ENCODE measurements at regions not wholly inside any gene's neighbourhood (a gene's known extent, or its start where the extent isn't known, plus 50 kb on each side); places are given as distances from the start of the nearest gene placed in this dataset.

DNA sequence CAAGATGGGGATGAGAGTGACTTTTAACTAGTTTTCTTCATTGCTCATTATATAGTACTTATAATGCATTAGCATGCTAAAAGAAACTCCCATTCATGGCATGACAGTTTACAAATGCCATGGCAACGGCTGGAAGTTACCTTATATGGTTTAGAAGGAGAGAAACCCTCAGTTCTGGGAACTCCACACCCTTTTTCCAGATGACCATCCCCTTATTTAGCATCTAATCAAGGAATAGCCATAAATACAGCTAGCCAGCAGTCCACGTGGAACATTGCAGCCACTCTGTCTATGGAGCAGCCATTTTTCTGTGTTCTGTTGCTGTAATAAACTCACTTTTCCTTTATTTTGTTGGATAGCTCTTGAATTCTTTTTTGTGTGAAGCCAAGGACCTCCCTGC lies 1137.8 kb downstream of the CDH18 start:
- Histone ChIP-seq H3K36me3 (ENCODE audit: control insufficient read depth in 2 of 2, insufficient read depth in 2 of 2, low read length in 1 of 2) (no peaks in the 10 kb centered on the region), H3K27me3 (ENCODE audit: control insufficient read depth in 1 of 2, insufficient read depth in 2 of 2, low read length in 2 of 2) (no peaks in the 10 kb centered on the region), H3K27ac (ENCODE audit: low read depth in 2 of 2, low read length in 1 of 2) (no peak overlapping the region), H3K4me3 (ENCODE audit: low read depth in 1 of 2, low read length in 2 of 2) (no peak overlapping the region), H3K4me1 (ENCODE audit: control insufficient read depth in 2 of 2, insufficient read depth in 2 of 2, low read length in 1 of 2) (no peaks in the 10 kb centered on the region), H3K9me3 (ENCODE audit: control insufficient read depth in 2 of 2, insufficient read depth in 1 of 2, low read depth in 1 of 2, low read length in 1 of 2) (no peaks in the 10 kb centered on the region)
- 58 to 60% methylated on average over 2 of the region's 2 CpGs for WGBS, 2 donors

- Histone ChIP-seq H3K9me3 (ENCODE audit: control insufficient read depth in 2 of 2, insufficient read depth in 1 of 2, low read depth in 1 of 2, low read length in 1 of 2) (no peaks in the 10 kb centered on the region), H3K4me3 (ENCODE audit: low read depth in 1 of 2, low read length in 2 of 2) (no peak overlapping the region), H3K36me3 (ENCODE audit: control insufficient read depth in 2 of 2, insufficient read depth in 2 of 2, low read length in 1 of 2) (no peaks in the 10 kb centered on the region), H3K4me1 (ENCODE audit: control insufficient read depth in 2 of 2, insufficient read depth in 2 of 2, low read length in 1 of 2) (no peaks in the 10 kb centered on the region), H3K27ac (ENCODE audit: low read depth in 2 of 2, low read length in 1 of 2) (no peak overlapping the region), H3K27me3 (ENCODE audit: control insufficient read depth in 1 of 2, insufficient read depth in 2 of 2, low read length in 2 of 2) (no peaks in the 10 kb centered on the region)
- WGBS, 2 donors = 69 to 72% methylated on average over 6 of the region's 6 CpGs
Observed at GRCh38 chr5:18872978-18873377, 1115.0 kb downstream of the CDH18 start.

- Histone ChIP-seq H3K36me3 (ENCODE audit: control insufficient read depth in 2 of 2, insufficient read depth in 2 of 2, low read length in 1 of 2) (no peaks in the 10 kb centered on the region), H3K4me3 (ENCODE audit: low read depth in 1 of 2, low read length in 2 of 2) (no peak overlapping the region), H3K27me3 (ENCODE audit: control insufficient read depth in 1 of 2, insufficient read depth in 2 of 2, low read length in 2 of 2) (no peaks in the 10 kb centered on the region), H3K9me3 (ENCODE audit: control insufficient read depth in 2 of 2, insufficient read depth in 1 of 2, low read depth in 1 of 2, low read length in 1 of 2) (no peaks in the 10 kb centered on the region), H3K4me1 (ENCODE audit: control insufficient read depth in 2 of 2, insufficient read depth in 2 of 2, low read length in 1 of 2) (no peaks in the 10 kb centered on the region), H3K27ac (ENCODE audit: low read depth in 2 of 2, low read length in 1 of 2) (no peak overlapping the region)
- 70 to 74% methylated on average over 1 of the region's 1 CpG for WGBS, 2 donors
Observed at GRCh38 chr5:18876565-18876964, 1111.4 kb downstream of the CDH18 start.

- H3K4me1 ChIP-seq (ENCODE audit: control insufficient read depth in 2 of 2, insufficient read depth in 2 of 2, low read length in 1 of 2) = no peaks in the 10 kb centered on the region
- H3K36me3 ChIP-seq (ENCODE audit: control insufficient read depth in 2 of 2, insufficient read depth in 2 of 2, low read length in 1 of 2) = no peaks in the 10 kb centered on the region
- no peak overlapping the region for H3K27ac ChIP-seq (ENCODE audit: low read depth in 2 of 2, low read length in 1 of 2)
- WGBS, 2 donors = 91 to 95% methylated on average over 1 of the region's 1 CpG
- no peaks in the 10 kb centered on the region for H3K27me3 ChIP-seq (ENCODE audit: control insufficient read depth in 1 of 2, insufficient read depth in 2 of 2, low read length in 2 of 2)
- H3K9me3 ChIP-seq (ENCODE audit: control insufficient read depth in 2 of 2, insufficient read depth in 1 of 2, low read depth in 1 of 2, low read length in 1 of 2) = no peaks in the 10 kb centered on the region
- no peak overlapping the region for H3K4me3 ChIP-seq (ENCODE audit: low read depth in 1 of 2, low read length in 2 of 2)
Observed at GRCh38 chr5:18881615-18882014, 1106.4 kb downstream of the CDH18 start.

- H3K27me3 ChIP-seq (ENCODE audit: control insufficient read depth in 1 of 2, insufficient read depth in 2 of 2, low read length in 2 of 2) = no peaks in the 10 kb centered on the region
- H3K36me3 ChIP-seq (ENCODE audit: control insufficient read depth in 2 of 2, insufficient read depth in 2 of 2, low read length in 1 of 2) = no peaks in the 10 kb centered on the region
- H3K9me3 ChIP-seq (ENCODE audit: control insufficient read depth in 2 of 2, insufficient read depth in 1 of 2, low read depth in 1 of 2, low read length in 1 of 2) = no peaks in the 10 kb centered on the region
- H3K27ac ChIP-seq (ENCODE audit: low read depth in 2 of 2, low read length in 1 of 2) = no peak overlapping the region
- 51 to 64% methylated on average over 3 of the region's 3 CpGs for WGBS, 2 donors
- H3K4me1 ChIP-seq (ENCODE audit: control insufficient read depth in 2 of 2, insufficient read depth in 2 of 2, low read length in 1 of 2) = no peaks in the 10 kb centered on the region
- H3K4me3 ChIP-seq (ENCODE audit: low read depth in 1 of 2, low read length in 2 of 2) = no peak overlapping the region
Observed at GRCh38 chr5:18882154-18882553, 1105.8 kb downstream of the CDH18 start.

DNA sequence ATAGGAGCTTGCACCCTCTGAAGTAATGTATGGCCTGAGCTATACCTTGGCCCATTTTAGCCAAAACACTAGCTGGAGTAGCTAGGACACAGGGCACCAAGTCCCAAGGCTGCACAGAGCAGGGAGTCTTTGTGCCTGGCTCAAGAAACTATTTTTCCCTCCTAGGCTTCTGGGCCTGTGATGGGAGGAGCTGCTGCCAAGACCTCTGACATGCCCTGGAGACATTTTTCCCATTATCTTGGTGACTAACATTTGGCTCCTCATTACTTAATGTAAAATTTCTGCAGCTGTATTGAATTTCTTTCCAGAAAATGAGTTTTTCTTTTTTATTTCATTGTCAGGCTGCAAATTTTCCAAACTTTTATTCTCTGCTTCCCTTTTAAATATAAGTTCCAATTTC lies 1099.2 kb downstream of the CDH18 start:
- Histone ChIP-seq H3K9me3 (ENCODE audit: control insufficient read depth in 2 of 2, insufficient read depth in 1 of 2, low read depth in 1 of 2, low read length in 1 of 2) (no peaks in the 10 kb centered on the region), H3K27me3 (ENCODE audit: control insufficient read depth in 1 of 2, insufficient read depth in 2 of 2, low read length in 2 of 2) (no peaks in the 10 kb centered on the region), H3K4me1 (ENCODE audit: control insufficient read depth in 2 of 2, insufficient read depth in 2 of 2, low read length in 1 of 2) (no peaks in the 10 kb centered on the region), H3K27ac (ENCODE audit: low read depth in 2 of 2, low read length in 1 of 2) (no peak overlapping the region), H3K36me3 (ENCODE audit: control insufficient read depth in 2 of 2, insufficient read depth in 2 of 2, low read length in 1 of 2) (no peaks in the 10 kb centered on the region), H3K4me3 (ENCODE audit: low read depth in 1 of 2, low read length in 2 of 2) (no peak overlapping the region)

DNA sequence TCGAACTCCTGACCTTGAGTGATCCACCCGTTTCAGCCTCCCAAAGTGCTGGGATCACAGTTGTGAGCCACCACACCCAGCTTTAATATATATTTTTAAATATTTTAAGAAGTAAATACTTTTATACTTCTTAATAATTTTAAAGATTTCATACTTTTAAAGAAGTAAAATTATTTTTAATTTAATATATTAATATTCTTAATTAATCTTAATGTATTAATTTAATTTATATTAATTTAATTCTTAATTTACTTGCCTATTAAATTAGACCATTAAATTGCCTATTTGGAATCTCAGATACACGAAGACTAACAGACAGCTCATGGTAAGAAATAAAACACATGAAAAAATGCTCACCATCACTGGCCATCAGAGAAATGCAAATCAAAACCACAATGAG lies 1087.4 kb downstream of the CDH18 start:
- Histone ChIP-seq H3K36me3 (ENCODE audit: control insufficient read depth in 2 of 2, insufficient read depth in 2 of 2, low read length in 1 of 2) (no peaks in the 10 kb centered on the region), H3K4me3 (ENCODE audit: low read depth in 1 of 2, low read length in 2 of 2) (no peak overlapping the region), H3K9me3 (ENCODE audit: control insufficient read depth in 2 of 2, insufficient read depth in 1 of 2, low read depth in 1 of 2, low read length in 1 of 2) (no peaks in the 10 kb centered on the region), H3K4me1 (ENCODE audit: control insufficient read depth in 2 of 2, insufficient read depth in 2 of 2, low read length in 1 of 2) (no peaks in the 10 kb centered on the region), H3K27ac (ENCODE audit: low read depth in 2 of 2, low read length in 1 of 2) (no peak overlapping the region), H3K27me3 (ENCODE audit: control insufficient read depth in 1 of 2, insufficient read depth in 2 of 2, low read length in 2 of 2) (no peaks in the 10 kb centered on the region)
- WGBS, 2 donors = 75 to 76% methylated on average over 3 of the region's 3 CpGs

- Histone ChIP-seq H3K36me3 (ENCODE audit: control insufficient read depth in 2 of 2, insufficient read depth in 2 of 2, low read length in 1 of 2) (no peaks in the 10 kb centered on the region), H3K4me3 (ENCODE audit: low read depth in 1 of 2, low read length in 2 of 2) (no peak overlapping the region), H3K27ac (ENCODE audit: low read depth in 2 of 2, low read length in 1 of 2) (no peak overlapping the region), H3K27me3 (ENCODE audit: control insufficient read depth in 1 of 2, insufficient read depth in 2 of 2, low read length in 2 of 2) (no peaks in the 10 kb centered on the region), H3K4me1 (ENCODE audit: control insufficient read depth in 2 of 2, insufficient read depth in 2 of 2, low read length in 1 of 2) (no peaks in the 10 kb centered on the region), H3K9me3 (ENCODE audit: control insufficient read depth in 2 of 2, insufficient read depth in 1 of 2, low read depth in 1 of 2, low read length in 1 of 2) (no peaks in the 10 kb centered on the region)
- 56 to 63% methylated on average over 5 of the region's 5 CpGs for WGBS, 2 donors
Observed at GRCh38 chr5:18920966-18921365, 1067.0 kb downstream of the CDH18 start.

DNA sequence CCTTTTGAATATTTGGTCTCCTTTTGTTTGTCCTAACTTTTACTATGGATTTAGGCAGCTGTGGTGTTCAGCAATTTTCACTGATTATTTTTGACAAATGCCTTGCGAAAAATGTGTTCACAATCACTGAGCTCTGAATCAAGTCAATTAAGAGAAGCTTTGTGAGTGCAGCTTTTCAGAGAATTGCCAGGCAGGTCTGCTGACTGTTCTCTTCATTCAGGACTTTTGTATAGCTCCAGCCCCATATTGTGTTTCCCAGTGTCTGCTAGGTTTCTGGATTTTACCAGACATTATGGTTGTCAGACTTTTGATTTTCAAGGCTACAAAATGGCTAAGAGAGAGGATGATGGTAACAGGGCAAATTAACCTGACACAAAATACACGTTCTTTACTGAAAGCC lies 1055.9 kb downstream of the CDH18 start:
- H3K9me3 ChIP-seq (ENCODE audit: control insufficient read depth in 2 of 2, insufficient read depth in 1 of 2, low read depth in 1 of 2, low read length in 1 of 2) = no peaks in the 10 kb centered on the region
- no peaks in the 10 kb centered on the region for H3K27me3 ChIP-seq (ENCODE audit: control insufficient read depth in 1 of 2, insufficient read depth in 2 of 2, low read length in 2 of 2)
- 65 to 76% methylated on average over 2 of the region's 2 CpGs for WGBS, 2 donors
- H3K36me3 ChIP-seq (ENCODE audit: control insufficient read depth in 2 of 2, insufficient read depth in 2 of 2, low read length in 1 of 2) = no peaks in the 10 kb centered on the region
- H3K4me3 ChIP-seq (ENCODE audit: low read depth in 1 of 2, low read length in 2 of 2) = no peak overlapping the region
- no peaks in the 10 kb centered on the region for H3K4me1 ChIP-seq (ENCODE audit: control insufficient read depth in 2 of 2, insufficient read depth in 2 of 2, low read length in 1 of 2)
- H3K27ac ChIP-seq (ENCODE audit: low read depth in 2 of 2, low read length in 1 of 2) = no peak overlapping the region

DNA sequence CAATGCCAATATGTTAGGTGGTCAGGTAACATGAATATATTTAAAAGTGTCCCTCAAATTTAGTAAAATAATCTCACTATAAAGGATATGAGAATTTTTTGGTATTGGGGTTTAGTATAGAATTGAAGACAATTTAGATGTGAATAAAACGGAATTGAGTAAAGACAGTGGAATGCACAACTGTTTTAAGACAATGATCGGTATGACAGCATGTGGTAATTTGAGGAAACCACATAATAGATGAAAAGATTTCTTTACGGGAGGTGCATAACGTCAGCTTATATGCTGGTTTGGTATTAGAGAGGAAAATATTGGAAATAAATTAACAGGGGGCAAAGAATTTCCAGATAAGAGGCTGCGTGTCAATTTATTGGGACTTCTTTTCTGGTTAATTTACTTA lies 1043.2 kb downstream of the CDH18 start:
- Histone ChIP-seq H3K36me3 (ENCODE audit: control insufficient read depth in 2 of 2, insufficient read depth in 2 of 2, low read length in 1 of 2) (no peaks in the 10 kb centered on the region), H3K27ac (ENCODE audit: low read depth in 2 of 2, low read length in 1 of 2) (no peak overlapping the region), H3K4me1 (ENCODE audit: control insufficient read depth in 2 of 2, insufficient read depth in 2 of 2, low read length in 1 of 2) (no peaks in the 10 kb centered on the region), H3K9me3 (ENCODE audit: control insufficient read depth in 2 of 2, insufficient read depth in 1 of 2, low read depth in 1 of 2, low read length in 1 of 2) (peaks cover 4 to 7% of the 10 kb centered on the region in 2 donors), H3K4me3 (ENCODE audit: low read depth in 1 of 2, low read length in 2 of 2) (no peak overlapping the region), H3K27me3 (ENCODE audit: control insufficient read depth in 1 of 2, insufficient read depth in 2 of 2, low read length in 2 of 2) (no peaks in the 10 kb centered on the region)
- 68 to 71% methylated on average over 5 of the region's 5 CpGs for WGBS, 2 donors

All from esophagus (tissue), 2 donors.